ENCODE measurements at regions not wholly inside any gene's neighbourhood (a gene's known extent, or its start where the extent isn't known, plus 50 kb on each side); places are given as distances from the start of the nearest gene placed in this dataset.

- DNase-seq (ENCODE audit: low read depth) = no peak
Measured at GRCh38 chr18:78069784-78070664, 820.4 kb downstream of the GALR1 start.

- no peak for DNase-seq (ENCODE audit: low read depth)
Measured at GRCh38 chr18:78071166-78071710, 821.6 kb downstream of the GALR1 start.

- DNase-seq (ENCODE audit: low read depth) = no peak
Measured at GRCh38 chr18:78071776-78072175, 822.1 kb downstream of the GALR1 start.

GRCh38 chr18:78072375-78072774 lies 822.7 kb downstream of the GALR1 start:
- no peak for DNase-seq (ENCODE audit: low read depth)

- DNase-seq (ENCODE audit: low read depth) = no peak
Measured at GRCh38 chr18:78073275-78073674, 823.6 kb downstream of the GALR1 start.

- no peak for DNase-seq (ENCODE audit: low read depth)
Measured at GRCh38 chr18:78074400-78075020, 824.9 kb downstream of the GALR1 start.

GRCh38 chr18:78080081-78080480 lies 830.4 kb downstream of the GALR1 start:
- no peak for DNase-seq (ENCODE audit: low read depth)

- DNase-seq (ENCODE audit: low read depth) = no peak
Measured at GRCh38 chr18:78080761-78081160, 831.1 kb downstream of the GALR1 start.

GRCh38 chr18:78082816-78083215 lies 833.2 kb downstream of the GALR1 start:
- no peak for DNase-seq (ENCODE audit: low read depth)

- no peak for DNase-seq (ENCODE audit: low read depth)
Measured at GRCh38 chr18:78085241-78086185, 835.9 kb downstream of the GALR1 start.

- no peak for DNase-seq (ENCODE audit: low read depth)
Measured at GRCh38 chr18:78086931-78087330, 837.3 kb downstream of the GALR1 start.

- no peak for DNase-seq (ENCODE audit: low read depth)
Measured at GRCh38 chr18:78087338-78087737, 837.7 kb downstream of the GALR1 start.

GRCh38 chr18:78090584-78090983 lies 840.9 kb downstream of the GALR1 start:
- no peak for DNase-seq (ENCODE audit: low read depth)

- no peak for DNase-seq (ENCODE audit: low read depth)
Measured at GRCh38 chr18:78092901-78093300, 843.3 kb downstream of the GALR1 start.

GRCh38 chr18:78099979-78100588 lies 850.4 kb downstream of the GALR1 start:
- DNase-seq (ENCODE audit: low read depth) = no peak

GRCh38 chr18:78101091-78101490 lies 851.4 kb downstream of the GALR1 start:
- DNase-seq (ENCODE audit: low read depth) = no peak

- no peak for DNase-seq (ENCODE audit: low read depth)
Measured at GRCh38 chr18:78102135-78102534, 852.5 kb downstream of the GALR1 start.

- DNase-seq (ENCODE audit: low read depth) = no peak
Measured at GRCh38 chr18:78105611-78106010, 856.0 kb downstream of the GALR1 start.

GRCh38 chr18:78106946-78107345 lies 857.3 kb downstream of the GALR1 start:
- DNase-seq (ENCODE audit: low read depth) = no peak

- DNase-seq (ENCODE audit: low read depth) = no peak
Measured at GRCh38 chr18:78107363-78107762, 857.7 kb downstream of the GALR1 start.

GRCh38 chr18:78108554-78108953 lies 858.9 kb downstream of the GALR1 start:
- DNase-seq (ENCODE audit: low read depth) = no peak
